Thyroid gland (tissue), 4 donors: ENCODE measurements at regions not wholly inside any gene's neighbourhood (a gene's known extent, or its start where the extent isn't known, plus 50 kb on each side); places are given as distances from the start of the nearest gene placed in this dataset.

ENCODE experiments used
- DNase-seq, 2 donors: peaks; one replicate each; pipeline ENCODE4 v3.0.0-alpha.2; 2019
- H3K27ac ChIP-seq, 3 donors: fragments of 200-600 bp; sonication (generic); 1 replicate in 2 of 3; 2 replicates in 1 of 3; pipeline ENCODE4 v1.5.1; 2016 to 2019; ENCODE audit warnings: mild to moderate bottlenecking in 1 of 3, moderate library complexity in 1 of 3
- H3K27me3 ChIP-seq: fragments of 200-600 bp; sonication (generic); one replicate; pipeline ENCODE4 v1.5.1; 2019
- H3K36me3 ChIP-seq, 2 donors: fragments of 200-600 bp; sonication (generic); one replicate each; pipeline ENCODE4 v1.5.1; 2016 to 2019
- H3K4me1 ChIP-seq, 2 donors: fragments of 200-600 bp; sonication (generic); one replicate each; pipeline ENCODE4 v1.5.1; 2017 to 2019
- H3K4me3 ChIP-seq, 3 donors: fragments of 200-600 bp; sonication (generic); replicated peaks in 1 of 3; 1 replicate in 2 of 3; 2 replicates in 1 of 3; pipeline ENCODE4 v1.5.1; 2016; ENCODE audit warnings: mild to moderate bottlenecking in 1 of 3
- H3K9me3 ChIP-seq: fragments of 200-600 bp; sonication (generic); one replicate; pipeline ENCODE4 v1.5.1; 2017
- POLR2A ChIP-seq, 2 donors: fragments of 450-650 bp; IDR thresholded peaks; one replicate each; pipeline ENCODE4 v1.6.1; 2017; ENCODE audit warnings: antibody characterized with exemption in 2 of 2, mild to moderate bottlenecking in 2 of 2, moderate library complexity in 1 of 2
- WGBS, 2 donors: methylation state at CpG; one replicate each; pipeline ENCODE4 v1.1.5; 2017; 5-methylcytosine and 5-hydroxymethylcytosine counted together
- intact Hi-C: fragments of 100-400 bp; cut with DNase I; formaldehyde crosslinking; loops from one replicate; pipeline ENCODE4 v1.15.1; 2023
- TF ChIP-seq, protein P1 (sequence below), 6 experiments: fragments of 200-600 bp in 3 of 6; fragments of 450-650 bp in 3 of 6; sonication (generic) in 3 of 6; IDR thresholded peaks; one replicate each; pipeline ENCODE4 v1.5.1; 2016 to 2019; ENCODE audit warnings: antibody characterized with exemption in 6 of 6, mild to moderate bottlenecking in 2 of 6, inconsistent platforms in 1 of 6, moderate library complexity in 1 of 6

DNA sequence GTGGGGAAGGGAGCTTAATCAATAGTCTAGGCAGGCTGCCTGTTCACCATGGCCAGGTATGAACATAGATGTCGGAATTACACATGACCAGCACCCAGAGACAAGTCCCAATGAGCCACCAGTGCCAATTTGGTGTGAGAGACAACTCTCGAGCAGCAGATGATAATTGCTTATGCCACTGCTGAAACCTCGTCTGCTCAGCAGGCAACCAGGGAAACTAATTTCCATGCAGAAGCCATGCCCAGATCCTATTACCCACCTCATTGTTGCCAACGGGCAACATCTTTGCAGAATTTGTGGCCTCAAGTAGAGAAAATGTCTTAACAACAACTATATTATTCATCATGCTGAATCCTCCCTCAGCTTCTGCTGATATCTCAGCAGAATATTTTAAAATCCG, 84.9 kb downstream of the CGGBP1 start:
- H3K36me3 ChIP-seq, result no peaks in the 10 kb centered on the region
- H3K4me3 ChIP-seq, result no peak overlapping the region
- H3K4me1 ChIP-seq, result no peaks in the 10 kb centered on the region
- no peak overlapping the region for H3K27ac ChIP-seq
- 83% methylated on average over 5 of the region's 5 CpGs for WGBS, 2 donors
- DNase-seq, result no peak
- H3K9me3 ChIP-seq, result no peaks in the 10 kb centered on the region
- TF ChIP-seq, protein P1, sequence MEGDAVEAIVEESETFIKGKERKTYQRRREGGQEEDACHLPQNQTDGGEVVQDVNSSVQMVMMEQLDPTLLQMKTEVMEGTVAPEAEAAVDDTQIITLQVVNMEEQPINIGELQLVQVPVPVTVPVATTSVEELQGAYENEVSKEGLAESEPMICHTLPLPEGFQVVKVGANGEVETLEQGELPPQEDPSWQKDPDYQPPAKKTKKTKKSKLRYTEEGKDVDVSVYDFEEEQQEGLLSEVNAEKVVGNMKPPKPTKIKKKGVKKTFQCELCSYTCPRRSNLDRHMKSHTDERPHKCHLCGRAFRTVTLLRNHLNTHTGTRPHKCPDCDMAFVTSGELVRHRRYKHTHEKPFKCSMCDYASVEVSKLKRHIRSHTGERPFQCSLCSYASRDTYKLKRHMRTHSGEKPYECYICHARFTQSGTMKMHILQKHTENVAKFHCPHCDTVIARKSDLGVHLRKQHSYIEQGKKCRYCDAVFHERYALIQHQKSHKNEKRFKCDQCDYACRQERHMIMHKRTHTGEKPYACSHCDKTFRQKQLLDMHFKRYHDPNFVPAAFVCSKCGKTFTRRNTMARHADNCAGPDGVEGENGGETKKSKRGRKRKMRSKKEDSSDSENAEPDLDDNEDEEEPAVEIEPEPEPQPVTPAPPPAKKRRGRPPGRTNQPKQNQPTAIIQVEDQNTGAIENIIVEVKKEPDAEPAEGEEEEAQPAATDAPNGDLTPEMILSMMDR (IDR thresholded peaks at IDR 0.05), result no peak
- TF ChIP-seq POLR2A (IDR thresholded peaks at IDR 0.05), result no peak
- H3K27me3 ChIP-seq, result no peaks in the 10 kb centered on the region
- intact Hi-C loops, result no loop called here

DNA sequence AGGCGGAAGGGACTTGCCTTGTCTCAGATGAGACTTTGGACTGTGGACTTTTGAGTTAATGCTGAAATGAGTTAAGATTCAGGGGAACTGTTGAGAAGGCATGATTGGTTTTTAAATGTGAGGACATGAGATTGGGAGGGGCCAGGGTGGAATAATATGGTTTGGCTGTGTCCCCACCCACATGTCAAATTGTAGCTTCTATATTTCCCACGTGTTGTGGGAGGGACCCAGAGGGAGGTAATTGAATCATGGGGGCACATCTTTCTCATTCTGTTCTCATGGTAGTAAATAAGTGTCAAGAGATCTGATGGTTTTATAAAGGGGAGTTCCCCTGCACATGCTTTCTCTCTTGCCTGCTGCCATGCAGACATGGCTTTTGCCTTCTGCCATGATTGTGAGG, 89.2 kb downstream of the CGGBP1 start:
- Histone ChIP-seq H3K27ac (no peak overlapping the region), H3K9me3 (no peaks in the 10 kb centered on the region), H3K4me1 (no peaks in the 10 kb centered on the region), H3K4me3 (no peak overlapping the region), H3K27me3 (no peaks in the 10 kb centered on the region), H3K36me3 (no peaks in the 10 kb centered on the region)
- WGBS, 2 donors, result 74 to 81% methylated on average over 2 of the region's 2 CpGs
- no peak for DNase-seq
- intact Hi-C loops, result no loop called here
- TF ChIP-seq POLR2A (IDR thresholded peaks at IDR 0.05), result no peak
- TF ChIP-seq, protein P1 (IDR thresholded peaks at IDR 0.05), result no peak

DNA sequence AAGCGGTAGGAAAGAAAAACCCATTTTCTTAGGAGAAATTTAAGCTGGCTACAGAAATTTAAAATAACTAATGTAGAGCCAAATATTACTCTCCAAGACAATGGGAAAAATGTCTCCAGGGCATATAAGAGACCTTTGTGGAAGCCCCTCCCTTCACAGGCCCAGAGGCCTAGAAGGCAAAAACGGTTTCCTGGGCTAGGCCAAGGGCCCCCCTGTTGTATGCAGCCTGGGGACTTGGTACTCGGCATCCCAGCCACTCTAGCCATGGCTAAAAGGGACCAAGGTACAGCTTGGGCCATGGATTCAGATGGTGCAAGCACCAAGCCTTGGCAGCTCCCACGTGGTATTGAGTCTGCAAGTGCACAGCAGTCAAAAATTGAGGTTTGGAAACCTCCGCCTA, 90.1 kb downstream of the CGGBP1 start:
- Histone ChIP-seq H3K4me1 (no peaks in the 10 kb centered on the region), H3K36me3 (no peaks in the 10 kb centered on the region), H3K27me3 (no peaks in the 10 kb centered on the region), H3K27ac (no peak overlapping the region), H3K4me3 (no peak overlapping the region), H3K9me3 (no peaks in the 10 kb centered on the region)
- intact Hi-C loops, result no loop called here
- 85 to 90% methylated on average over 4 to 5 of the region's 5 CpGs for WGBS, 2 donors
- no peak for TF ChIP-seq POLR2A (IDR thresholded peaks at IDR 0.05)
- TF ChIP-seq, protein P1 (IDR thresholded peaks at IDR 0.05), result no peak
- DNase-seq, result no peak

DNA sequence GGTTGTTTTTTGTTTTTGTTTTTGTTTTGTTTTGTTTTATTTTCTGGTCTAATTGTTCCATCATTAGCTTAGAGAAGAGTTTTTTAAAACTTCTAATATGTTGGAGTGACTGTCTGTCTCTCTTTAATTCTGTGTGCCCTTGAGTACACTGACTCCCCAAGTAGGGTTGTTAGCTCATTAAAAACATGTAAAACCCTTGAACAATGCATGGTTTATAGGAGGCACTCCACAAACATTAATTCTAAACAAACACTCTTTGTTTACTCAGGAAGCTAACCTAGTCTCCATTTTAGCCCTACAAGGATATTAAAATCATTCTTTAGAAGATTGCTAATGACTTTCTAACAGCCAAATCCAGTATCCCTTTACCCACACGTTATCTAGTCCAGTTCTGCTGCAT, 100.5 kb downstream of the CGGBP1 start:
- intact Hi-C loops, result no loop called here
- no peak for DNase-seq

DNA sequence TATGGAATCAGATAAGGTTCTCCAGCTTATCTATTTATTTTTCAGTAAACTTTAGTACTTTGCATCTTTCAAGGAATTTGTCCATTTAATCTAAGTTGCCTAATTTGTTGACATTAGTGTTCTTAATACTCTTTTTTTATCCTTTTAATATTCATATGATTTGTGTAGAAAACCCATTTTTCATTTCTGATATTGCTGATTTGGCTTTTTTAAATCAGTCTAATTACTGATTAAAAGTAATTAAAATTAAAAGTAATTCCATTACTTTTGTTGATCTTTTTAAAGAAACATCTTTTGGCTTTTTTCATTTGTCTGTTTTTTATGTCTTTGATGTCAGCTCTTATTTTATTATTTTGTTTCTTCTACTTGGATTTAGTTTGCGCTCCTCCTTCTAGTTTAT, 101.2 kb downstream of the CGGBP1 start:
- no peak overlapping the region for H3K4me3 ChIP-seq
- no peak overlapping the region for H3K27ac ChIP-seq
- H3K4me1 ChIP-seq, result no peaks in the 10 kb centered on the region
- WGBS, 2 donors, result 96 to 100% methylated on average over 1 of the region's 1 CpG
- no peaks in the 10 kb centered on the region for H3K36me3 ChIP-seq
- no peaks in the 10 kb centered on the region for H3K27me3 ChIP-seq
- TF ChIP-seq, protein P1 (IDR thresholded peaks at IDR 0.05), result no peak
- no peak for TF ChIP-seq POLR2A (IDR thresholded peaks at IDR 0.05)
- no peak for DNase-seq
- intact Hi-C loops, result no loop called here
- no peaks in the 10 kb centered on the region for H3K9me3 ChIP-seq

More for the DNA sequence above, 100.5 kb downstream of the CGGBP1 start:
- Histone ChIP-seq H3K36me3 (no peaks in the 10 kb centered on the region), H3K27me3 (no peaks in the 10 kb centered on the region), H3K4me3 (no peak overlapping the region), H3K27ac (no peak overlapping the region), H3K4me1 (no peaks in the 10 kb centered on the region), H3K9me3 (no peaks in the 10 kb centered on the region)
- WGBS, 2 donors, result 63 to 73% methylated on average over 1 of the region's 1 CpG
- TF ChIP-seq, protein P1 (IDR thresholded peaks at IDR 0.05), result no peak
- TF ChIP-seq POLR2A (IDR thresholded peaks at IDR 0.05), result no peak
